Breast epithelium (tissue), 3 donors: ENCODE measurements at regions not wholly inside any gene's neighbourhood (a gene's known extent, or its start where the extent isn't known, plus 50 kb on each side); places are given as distances from the start of the nearest gene placed in this dataset.

Experiments
- POLR2A ChIP-seq: fragments of 450-650 bp; IDR thresholded peaks from one replicate; pipeline ENCODE4 v1.6.1; 2016; ENCODE audit warnings: antibody characterized with exemption, mild to moderate bottlenecking, moderate library complexity
- TF ChIP-seq, protein P1 (sequence below), 3 donors: fragments of 450-650 bp; IDR thresholded peaks; one replicate each; pipeline ENCODE4 v1.5.1; 2016 to 2017; ENCODE audit warnings: antibody characterized with exemption in 3 of 3, mild to moderate bottlenecking in 3 of 3, moderate library complexity in 3 of 3

DNA sequence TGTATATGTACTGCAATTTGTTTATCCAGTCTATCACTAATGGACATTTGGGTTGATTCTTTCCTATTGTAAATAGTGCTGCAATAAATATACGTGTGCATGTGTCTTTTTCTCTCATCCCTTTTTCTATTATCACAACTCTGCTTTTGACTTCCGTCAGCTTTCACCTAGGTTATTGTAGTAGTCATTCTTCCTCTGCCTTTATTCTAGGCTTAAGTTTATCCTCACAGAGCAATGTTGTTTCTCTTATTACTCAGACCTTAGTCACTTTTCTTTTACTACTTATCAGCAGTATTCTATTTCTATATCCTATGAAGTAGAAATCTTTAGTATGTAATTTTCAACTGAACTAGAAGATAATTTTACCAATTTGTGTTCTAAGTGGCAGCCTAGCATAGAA, 175.3 kb upstream of the SEMA3E start:
- TF ChIP-seq, protein P1, sequence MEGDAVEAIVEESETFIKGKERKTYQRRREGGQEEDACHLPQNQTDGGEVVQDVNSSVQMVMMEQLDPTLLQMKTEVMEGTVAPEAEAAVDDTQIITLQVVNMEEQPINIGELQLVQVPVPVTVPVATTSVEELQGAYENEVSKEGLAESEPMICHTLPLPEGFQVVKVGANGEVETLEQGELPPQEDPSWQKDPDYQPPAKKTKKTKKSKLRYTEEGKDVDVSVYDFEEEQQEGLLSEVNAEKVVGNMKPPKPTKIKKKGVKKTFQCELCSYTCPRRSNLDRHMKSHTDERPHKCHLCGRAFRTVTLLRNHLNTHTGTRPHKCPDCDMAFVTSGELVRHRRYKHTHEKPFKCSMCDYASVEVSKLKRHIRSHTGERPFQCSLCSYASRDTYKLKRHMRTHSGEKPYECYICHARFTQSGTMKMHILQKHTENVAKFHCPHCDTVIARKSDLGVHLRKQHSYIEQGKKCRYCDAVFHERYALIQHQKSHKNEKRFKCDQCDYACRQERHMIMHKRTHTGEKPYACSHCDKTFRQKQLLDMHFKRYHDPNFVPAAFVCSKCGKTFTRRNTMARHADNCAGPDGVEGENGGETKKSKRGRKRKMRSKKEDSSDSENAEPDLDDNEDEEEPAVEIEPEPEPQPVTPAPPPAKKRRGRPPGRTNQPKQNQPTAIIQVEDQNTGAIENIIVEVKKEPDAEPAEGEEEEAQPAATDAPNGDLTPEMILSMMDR (IDR thresholded peaks at IDR 0.05): no peak
- TF ChIP-seq POLR2A: no peak
